HG03457 (cell line): ENCODE measurements at regions not wholly inside any gene's neighbourhood (a gene's known extent, or its start where the extent isn't known, plus 50 kb on each side); places are given as distances from the start of the nearest gene placed in this dataset.

Source experiments
- ATAC-seq: cut with Tn5 transposase; IDR thresholded peaks from one replicate; pipeline ENCODE4 v1.9.1; 2021; ENCODE audit warnings: moderate number of reproducible peaks; ENCODE audit not compliant: unreplicated experiment

DNA sequence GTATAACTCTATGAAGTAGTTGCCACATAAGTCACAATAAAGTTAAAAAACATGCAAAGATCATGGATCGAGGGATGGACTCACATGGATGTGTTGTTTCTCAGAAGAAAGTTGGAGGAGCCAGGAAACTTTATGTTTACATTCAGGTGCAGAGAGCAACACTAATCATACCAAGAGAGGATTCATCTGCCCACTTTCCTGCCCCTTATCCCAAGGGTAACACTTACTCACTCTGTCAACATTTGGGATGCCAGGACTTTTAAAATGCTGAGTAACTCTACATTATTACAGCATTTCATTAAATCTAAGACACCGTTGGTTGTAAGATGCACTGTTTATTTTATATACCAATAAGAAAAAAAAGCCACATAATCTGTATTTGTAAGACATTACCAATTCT is 170.4 kb downstream of the KCNE4 start:
- no peak for ATAC-seq

- ATAC-seq, result no peak
Measured at GRCh38 chr2:223223156-223223555, 171.2 kb downstream of the KCNE4 start.

GRCh38 chr2:223225266-223225665 is 173.3 kb downstream of the KCNE4 start:
- no peak for ATAC-seq

- no peak for ATAC-seq
Measured at GRCh38 chr2:223226264-223226663, 174.3 kb downstream of the KCNE4 start.

DNA sequence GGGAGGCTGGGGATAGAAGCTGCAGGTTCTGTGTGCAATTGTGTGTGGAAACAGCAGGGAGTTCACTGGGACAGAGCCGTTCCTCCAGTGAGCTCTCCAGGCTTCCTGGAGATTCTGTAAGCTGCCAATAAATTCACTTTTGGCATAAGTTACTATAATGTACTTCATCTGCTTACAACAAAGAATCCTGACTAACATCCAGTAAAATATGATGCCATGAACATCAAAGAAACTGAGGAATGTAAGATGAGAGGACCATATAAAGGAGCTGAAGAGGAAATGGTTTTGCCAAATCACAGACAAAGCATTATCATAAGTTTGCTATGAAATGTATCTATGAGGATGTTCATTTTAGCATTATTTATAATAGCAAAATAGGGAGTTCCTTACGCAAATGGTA is 175.3 kb downstream of the KCNE4 start:
- ATAC-seq, result no peak

DNA sequence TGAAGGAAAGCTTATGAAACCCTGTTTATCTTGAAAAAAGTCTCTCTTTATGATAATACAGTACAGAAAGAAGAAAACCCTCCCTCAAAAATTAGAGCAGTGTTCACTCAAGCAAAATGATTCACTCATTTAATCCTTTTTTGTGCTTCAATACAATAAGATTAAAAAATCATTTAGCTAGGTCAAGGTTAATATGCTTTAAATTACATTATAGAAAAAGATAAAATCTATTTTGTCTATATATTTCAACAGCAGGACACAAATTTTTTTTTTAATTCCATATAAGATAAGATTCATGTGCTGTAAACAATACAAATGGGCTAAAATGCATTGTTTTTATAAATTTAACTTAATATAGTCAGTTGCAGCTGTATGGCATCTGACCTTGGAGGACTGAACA is 176.9 kb downstream of the KCNE4 start:
- no peak for ATAC-seq

- ATAC-seq, result no peak
Measured at GRCh38 chr2:223230352-223230751, 178.4 kb downstream of the KCNE4 start.

GRCh38 chr2:223232285-223232684 is 180.3 kb downstream of the KCNE4 start:
- no peak for ATAC-seq

DNA sequence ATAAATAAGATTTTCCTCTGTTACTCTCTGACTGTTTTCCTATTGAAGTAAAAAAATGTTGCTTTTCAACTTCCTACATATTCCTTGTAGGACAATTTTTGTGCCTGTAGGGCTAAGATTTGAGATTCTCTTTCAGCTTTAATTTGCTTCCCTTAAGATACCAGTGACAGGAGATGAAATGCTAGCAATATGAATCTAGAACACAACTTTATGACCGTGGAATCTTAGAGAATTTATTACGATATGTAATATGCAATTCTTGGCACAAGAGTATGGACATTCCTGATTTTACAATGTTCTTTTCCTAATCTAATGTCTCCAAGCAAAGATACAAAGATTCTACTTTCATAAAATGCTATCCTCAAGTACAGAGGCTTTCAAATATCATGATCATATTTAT is 180.9 kb downstream of the KCNE4 start:
- ATAC-seq, result no peak

GRCh38 chr2:223235986-223236385 is 184.0 kb downstream of the KCNE4 start:
- no peak for ATAC-seq

DNA sequence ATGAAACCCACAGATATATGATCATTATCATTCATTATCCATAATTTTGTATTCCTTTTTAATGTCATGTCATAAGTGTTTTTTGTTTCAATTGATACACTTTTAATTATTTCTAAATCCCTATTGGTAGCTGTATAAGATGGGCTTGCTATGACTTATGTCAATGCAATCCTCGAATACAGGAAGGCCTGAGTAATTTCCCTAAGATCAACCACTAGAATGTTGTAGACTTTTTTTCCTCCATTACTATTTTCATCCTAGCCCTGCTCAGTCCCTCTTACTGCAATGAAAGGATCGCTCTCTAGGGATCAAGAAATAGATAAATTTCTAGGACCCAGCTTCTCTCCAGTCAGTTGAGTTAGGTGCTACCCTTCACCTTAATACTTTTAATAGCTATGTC is 186.3 kb downstream of the KCNE4 start:
- ATAC-seq, result no peak

DNA sequence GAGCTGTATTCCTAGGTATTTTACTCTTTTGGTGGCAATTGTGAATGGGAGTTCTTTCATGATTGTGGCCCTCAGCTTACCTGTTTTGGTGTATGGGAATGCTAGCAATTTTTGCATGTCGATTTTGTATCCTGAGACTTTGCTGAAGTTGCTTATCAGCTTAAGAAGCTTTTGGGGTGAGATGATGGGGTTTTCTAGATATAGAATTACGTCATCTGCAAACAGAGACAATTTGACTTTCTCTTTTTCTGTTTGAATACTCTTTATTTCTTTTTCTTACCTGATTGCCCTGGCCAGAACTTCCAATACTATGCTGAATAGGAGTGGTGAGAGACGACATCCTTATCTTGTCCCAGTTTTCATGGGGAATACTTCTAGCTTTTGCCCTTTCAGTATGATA is 191.2 kb downstream of the KCNE4 start:
- no peak for ATAC-seq

- ATAC-seq, result no peak
Measured at GRCh38 chr2:223247136-223247535, 195.1 kb downstream of the KCNE4 start.

GRCh38 chr2:223251656-223252229 is 199.8 kb downstream of the KCNE4 start:
- no peak for ATAC-seq

DNA sequence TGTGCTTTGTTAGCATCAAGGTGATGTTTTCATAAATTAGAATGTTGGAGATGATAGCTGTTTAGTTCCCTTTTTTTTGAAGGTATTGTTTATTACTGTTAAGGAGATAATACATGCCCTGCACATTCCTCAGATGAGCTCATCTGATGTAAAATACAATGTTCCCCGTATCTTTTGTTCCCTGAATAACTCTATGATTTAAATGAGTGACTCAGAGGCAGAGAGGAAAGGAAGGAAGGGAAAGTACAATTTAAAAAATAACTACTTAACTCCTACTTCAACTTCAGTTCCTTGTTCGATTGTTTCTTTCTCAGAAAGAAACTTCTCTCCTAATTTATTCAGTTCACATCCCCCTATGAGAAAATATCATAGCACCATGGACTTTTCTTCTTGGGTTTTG is 208.7 kb downstream of the KCNE4 start:
- ATAC-seq, result no peak

DNA sequence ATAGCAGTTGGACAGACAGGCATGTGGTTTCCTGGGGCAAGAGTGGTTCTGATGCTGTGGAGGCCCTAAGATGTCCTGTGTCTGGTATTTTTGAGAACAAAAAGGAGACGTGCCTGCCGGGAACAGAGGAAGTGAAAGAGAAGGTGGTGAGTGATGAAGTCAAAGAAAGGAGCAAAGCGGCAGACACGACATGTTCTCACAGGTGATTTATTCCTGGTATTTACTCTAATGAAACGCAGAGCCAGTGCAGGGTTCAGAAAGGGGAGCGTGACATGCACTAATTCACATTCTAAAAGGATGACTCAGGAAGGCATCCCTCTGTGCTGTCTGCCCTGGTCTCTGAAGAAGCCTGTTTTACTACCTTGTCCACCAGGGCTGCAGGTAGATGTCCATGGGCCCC is 211.0 kb downstream of the KCNE4 start:
- ATAC-seq, result no peak

DNA sequence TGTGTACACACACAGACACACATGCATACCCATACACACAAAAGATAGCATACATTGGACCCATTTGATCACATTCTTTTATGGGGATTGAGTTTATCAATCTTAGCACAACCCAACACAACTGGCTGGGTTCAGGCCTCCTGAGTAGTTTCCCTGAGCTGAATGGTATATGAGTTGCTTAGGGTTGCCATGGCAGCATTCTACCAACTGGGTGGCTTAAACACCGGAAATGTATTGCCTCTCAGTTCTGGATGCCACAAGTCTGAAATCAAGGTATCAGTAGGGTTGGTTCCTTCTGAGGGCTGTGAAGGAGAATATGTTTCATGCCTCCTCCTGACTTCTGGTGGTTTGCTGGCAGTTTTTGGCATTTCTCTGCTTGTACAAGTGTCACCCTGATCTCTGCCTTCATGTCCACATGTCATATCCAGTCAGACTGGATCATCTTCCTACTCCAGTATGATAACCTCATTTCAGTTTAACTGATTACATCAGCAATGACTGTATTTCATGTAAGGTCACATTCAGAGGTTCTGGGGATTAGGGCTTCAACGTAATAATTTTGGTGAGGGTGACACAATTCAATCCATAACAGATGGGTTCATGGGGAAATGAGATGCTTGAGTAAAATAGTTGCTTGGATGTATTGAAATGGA is 212.7 kb downstream of the KCNE4 start:
- ATAC-seq, result no peak

DNA sequence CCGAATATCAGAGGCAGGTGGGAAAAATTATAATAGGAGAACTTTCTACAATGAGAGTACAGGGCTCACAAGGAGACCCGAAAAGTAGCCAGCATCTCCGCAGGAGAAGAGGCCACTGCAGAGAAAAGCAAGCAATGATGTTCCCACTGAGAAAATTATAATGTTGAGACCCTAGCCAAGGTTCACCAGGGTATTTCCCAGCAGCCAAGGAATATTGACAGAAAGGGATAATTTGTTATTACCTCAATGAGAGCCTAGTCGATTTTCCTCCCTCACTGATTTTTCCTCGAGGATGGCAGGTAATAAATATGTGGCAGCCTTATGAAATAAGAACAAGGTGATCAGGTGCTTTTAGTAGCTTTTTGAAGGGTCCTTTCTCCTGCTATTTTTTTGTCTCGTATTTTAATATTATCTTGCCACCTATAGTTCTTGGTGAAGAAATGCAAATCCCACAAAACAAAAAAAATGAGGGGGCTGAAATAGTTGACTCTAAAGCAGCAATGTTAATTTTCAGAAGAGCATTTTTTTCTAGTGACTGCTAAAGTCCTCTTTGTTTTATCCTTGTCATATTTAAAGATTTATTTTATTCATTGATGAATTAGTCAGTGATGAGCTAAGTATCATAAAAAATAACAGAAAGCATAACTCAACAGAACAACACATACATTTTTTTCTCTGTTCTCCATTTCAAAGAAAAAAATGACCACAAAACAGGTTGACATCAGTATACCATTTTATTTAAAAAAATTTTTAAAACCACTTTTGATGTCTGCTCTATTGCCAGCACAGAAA is 215.4 kb downstream of the KCNE4 start:
- no peak for ATAC-seq

GRCh38 chr2:223269386-223269785 is 217.4 kb downstream of the KCNE4 start:
- ATAC-seq, result no peak

- ATAC-seq, result no peak
Measured at GRCh38 chr2:223270548-223270947, 218.6 kb downstream of the KCNE4 start.

DNA sequence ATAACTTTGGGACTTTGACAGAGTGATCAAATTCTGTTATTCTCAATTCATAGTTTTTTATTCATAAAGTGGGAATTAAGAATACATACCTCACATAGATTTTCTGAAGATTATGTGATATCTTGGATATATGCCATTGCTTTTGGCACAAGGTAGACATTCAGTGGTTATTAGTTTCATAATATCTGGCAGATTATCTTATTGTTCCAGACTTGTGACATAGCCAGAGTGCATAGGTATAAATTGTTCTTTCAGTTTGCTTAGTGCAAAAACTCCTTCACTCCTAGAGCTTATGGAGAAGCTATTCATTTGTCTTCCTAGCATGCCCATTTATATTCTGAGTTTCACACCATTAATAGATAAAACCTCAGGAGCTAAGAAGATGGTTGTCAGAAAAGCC is 222.0 kb downstream of the KCNE4 start:
- ATAC-seq, result no peak

DNA sequence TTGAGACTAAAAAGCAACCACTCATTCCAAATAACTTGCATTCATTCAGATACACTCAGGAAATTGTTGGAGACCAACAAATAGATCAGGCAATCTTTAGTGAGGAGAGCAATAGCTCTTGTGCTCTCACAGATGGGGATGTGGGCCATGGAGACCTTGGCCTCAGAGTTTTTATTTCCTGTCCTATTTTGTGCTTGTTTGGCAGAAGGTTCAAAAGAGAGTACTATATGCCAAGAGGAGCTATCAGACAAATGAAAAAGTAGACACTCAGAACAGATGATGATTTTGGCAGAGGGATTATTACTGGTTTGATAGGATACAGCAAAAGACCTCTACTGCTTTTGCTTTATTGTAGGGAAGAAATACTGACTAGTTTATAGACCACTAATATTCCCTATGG is 230.2 kb downstream of the KCNE4 start:
- ATAC-seq, result no peak
